ENCODE measurements at regions not wholly inside any gene's neighbourhood (a gene's known extent, or its start where the extent isn't known, plus 50 kb on each side); places are given as distances from the start of the nearest gene placed in this dataset.

DNA sequence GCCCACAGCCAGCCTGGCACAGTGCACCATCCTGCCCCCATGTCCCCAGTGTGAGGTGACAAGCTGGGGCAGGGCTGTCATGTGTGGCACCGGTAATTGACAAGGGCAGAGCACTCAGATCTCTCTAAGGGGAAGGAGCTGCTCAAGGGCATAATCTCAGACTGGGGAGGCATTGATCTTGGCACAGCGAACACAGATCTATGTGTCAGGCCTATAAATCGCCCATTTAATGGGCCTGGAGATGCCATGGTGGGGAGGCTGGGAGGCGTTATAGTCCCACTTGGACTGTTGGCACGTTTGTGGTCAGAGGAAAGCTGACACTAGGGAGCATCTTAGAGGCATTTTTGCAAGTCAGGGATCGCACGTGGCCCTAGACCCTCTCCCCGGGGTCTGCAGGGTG lies 594.1 kb downstream of the PTPRU start:
- DNase-seq (ENCODE audit: low read depth, low spot score) (no peak), ATAC-seq (no peak), FAIRE-seq (no peak)
- WGBS (ENCODE audit: insufficient coverage, insufficient replicate concordance, low lambda C conversion rate, missing lambda C conversion rate) = 13% methylated on average over 8 of the region's 8 CpGs
- BruUV-seq (replicated peaks) = no TSS peak
- H3K4me3 ChIP-seq = no peak overlapping the region
- SMC1A ChIA-PET (ENCODE audit: uncharacterized antibody, unreplicated experiment) = no interaction called here
- H3K79me2 ChIP-seq (ENCODE audit: control insufficient read depth, insufficient read depth, low read length) = no peaks in the 10 kb centered on the region
- no peaks in the 10 kb centered on the region for H4K20me1 ChIP-seq (ENCODE audit: control insufficient read depth, insufficient read depth)
- H3K36me3 ChIP-seq (ENCODE audit: control insufficient read depth in 2 of 2, insufficient read depth in 2 of 2, low read length in 1 of 2) = no peaks in the 10 kb centered on the region
- TF ChIP-seq CHD1 (IDR thresholded peaks at IDR 0.05; ENCODE audit: low read depth, low read length) (no peak), RAD21 (IDR thresholded peaks at IDR 0.05; ENCODE audit: insufficient read depth, low read depth, low read length) (no peak), DPF2 (IDR thresholded peaks at IDR 0.05) (no peak), ATF2 (IDR thresholded peaks at IDR 0.05; ENCODE audit: low read length) (no peak), YBX1 (IDR thresholded peaks at IDR 0.05) (no peak), TBL1XR1 (IDR thresholded peaks at IDR 0.05; ENCODE audit: low read depth, low read length) (no peak), HCFC1 (IDR thresholded peaks at IDR 0.05; ENCODE audit: low read length) (no peak), PAX5 (IDR thresholded peaks at IDR 0.05; ENCODE audit: borderline replicate concordance, low read depth, low read length) (no peak), POLR2A (IDR thresholded peaks at IDR 0.05; ENCODE audit: low read depth, low read length) (no peak)
- TF ChIP-seq, protein P1, sequence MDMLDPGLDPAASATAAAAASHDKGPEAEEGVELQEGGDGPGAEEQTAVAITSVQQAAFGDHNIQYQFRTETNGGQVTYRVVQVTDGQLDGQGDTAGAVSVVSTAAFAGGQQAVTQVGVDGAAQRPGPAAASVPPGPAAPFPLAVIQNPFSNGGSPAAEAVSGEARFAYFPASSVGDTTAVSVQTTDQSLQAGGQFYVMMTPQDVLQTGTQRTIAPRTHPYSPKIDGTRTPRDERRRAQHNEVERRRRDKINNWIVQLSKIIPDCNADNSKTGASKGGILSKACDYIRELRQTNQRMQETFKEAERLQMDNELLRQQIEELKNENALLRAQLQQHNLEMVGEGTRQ (IDR thresholded peaks at IDR 0.05; ENCODE audit: borderline replicate concordance, low read depth, low read length) = no peak
- no peak overlapping the region for H3K9ac ChIP-seq (ENCODE audit: control insufficient read depth, insufficient read depth, low read length)
- no peaks in the 10 kb centered on the region for H3K4me1 ChIP-seq (ENCODE audit: control insufficient read depth, insufficient read depth, low read length)
- CTCF ChIA-PET = no interaction called here
- intact Hi-C loops (cut with micrococcal nuclease; ENCODE audit: unreplicated experiment) = no loop called here
- H3K4me2 ChIP-seq (ENCODE audit: control insufficient read depth, insufficient read depth) = no peak overlapping the region
- RAD21 ChIA-PET (ENCODE audit: unreplicated experiment) = no interaction called here
- H2AFZ ChIP-seq (ENCODE audit: control insufficient read depth, low read depth, low read length) = no peak overlapping the region
- no peaks in the 10 kb centered on the region; a peak in 2 of 4 replicates for H3K27me3 ChIP-seq (replicated peaks in 1 of 2; ENCODE audit: control insufficient read depth in 2 of 2, insufficient read depth in 2 of 2, low read length in 1 of 2)
- POLR2A ChIA-PET = no interaction called here
- H3K9me3 ChIP-seq (replicated peaks; ENCODE audit: control insufficient read depth, insufficient read depth, low read length) = no peaks in the 10 kb centered on the region
- in situ Hi-C loops (cut with MboI) = no loop called here
- H3K27ac ChIP-seq (ENCODE audit: control insufficient read depth, insufficient read depth) = no peak overlapping the region
